H9 (cell line): ENCODE measurements at regions not wholly inside any gene's neighbourhood (a gene's known extent, or its start where the extent isn't known, plus 50 kb on each side); places are given as distances from the start of the nearest gene placed in this dataset.

Experiments used
- DNase-seq: peaks from one replicate; pipeline ENCODE4 v3.0.0-alpha.2; 2017
- H2AFZ ChIP-seq: one replicate; pipeline ENCODE4 v1.6.1; 2013; ENCODE audit warnings: mild to moderate bottlenecking, low read length, control low read depth, moderate library complexity
- H2AK5ac ChIP-seq: 2 replicates; pipeline ENCODE4 v1.6.1; 2013; ENCODE audit warnings: low read length, control low read depth, mixed read lengths; ENCODE audit not compliant: insufficient read length
- H2BK120ac ChIP-seq: one replicate; pipeline ENCODE4 v1.6.1; 2013; ENCODE audit warnings: low read depth, mild to moderate bottlenecking, low read length, control low read depth, inconsistent platforms; ENCODE audit not compliant: poor library complexity, severe bottlenecking
- H2BK12ac ChIP-seq: 2 replicates; pipeline ENCODE4 v1.6.1; 2013; ENCODE audit warnings: low read length, control low read depth, mixed read lengths, low read depth; ENCODE audit not compliant: insufficient read length
- H2BK15ac ChIP-seq: 2 replicates; pipeline ENCODE4 v1.6.1; 2013; ENCODE audit warnings: low read depth, low read length, control low read depth
- H2BK20ac ChIP-seq: one replicate; pipeline ENCODE4 v1.6.1; 2013; ENCODE audit warnings: low read depth, mild to moderate bottlenecking, low read length, control low read depth, inconsistent platforms; ENCODE audit not compliant: poor library complexity, severe bottlenecking
- H2BK5ac ChIP-seq: 2 replicates; pipeline ENCODE4 v1.6.1; 2013; ENCODE audit warnings: low read length, control low read depth, mixed read lengths; ENCODE audit not compliant: insufficient read length
- H3K14ac ChIP-seq: 2 replicates; pipeline ENCODE4 v1.6.1; 2013; ENCODE audit warnings: low read length, control low read depth; ENCODE audit not compliant: insufficient read depth
- H3K18ac ChIP-seq: 2 replicates; pipeline ENCODE4 v1.6.1; 2013; ENCODE audit warnings: low read depth, mild to moderate bottlenecking, mixed read lengths, low read length, control low read depth; ENCODE audit not compliant: insufficient read length
- H3K23ac ChIP-seq: 2 replicates; pipeline ENCODE4 v1.6.1; 2013; ENCODE audit warnings: low read length, control low read depth, mixed read lengths, low read depth; ENCODE audit not compliant: insufficient read length
- H3K23me2 ChIP-seq: 2 replicates; pipeline ENCODE4 v1.6.1; 2013; ENCODE audit warnings: low read depth, mild to moderate bottlenecking, mixed read lengths, low read length, control low read depth; ENCODE audit not compliant: insufficient read length, poor library complexity, severe bottlenecking
- H3K27ac ChIP-seq: 2 replicates; pipeline ENCODE4 v1.5.1; 2013; ENCODE audit warnings: low read length, control low read depth, mixed read lengths, low read depth; ENCODE audit not compliant: insufficient read length
- H3K27me3 ChIP-seq: 2 replicates; pipeline ENCODE4 v1.6.1; 2013; ENCODE audit warnings: low read length, control low read depth, inconsistent platforms; ENCODE audit not compliant: insufficient read depth
- H3K4ac ChIP-seq: 2 replicates; pipeline ENCODE4 v1.6.1; 2013; ENCODE audit warnings: low read depth, mild to moderate bottlenecking, control low read depth, inconsistent platforms, low read length, moderate library complexity
- H3K4me1 ChIP-seq: 2 replicates; pipeline ENCODE4 v1.6.1; 2013; ENCODE audit warnings: low read length, control low read depth, inconsistent platforms; ENCODE audit not compliant: insufficient read depth
- H3K4me2 ChIP-seq: 2 replicates; pipeline ENCODE4 v1.6.1; 2013; ENCODE audit warnings: low read length, control low read depth, mixed read lengths; ENCODE audit not compliant: insufficient read length, insufficient read depth
- H3K56ac ChIP-seq: 2 replicates; pipeline ENCODE4 v1.6.1; 2013; ENCODE audit warnings: low read depth, mild to moderate bottlenecking, mixed read lengths, low read length, control low read depth; ENCODE audit not compliant: insufficient read length
- H3K79me1 ChIP-seq: 2 replicates; pipeline ENCODE4 v1.6.1; 2013; ENCODE audit warnings: low read depth, mild to moderate bottlenecking, moderate library complexity, low read length, control low read depth, inconsistent platforms; ENCODE audit not compliant: insufficient read depth, poor library complexity, severe bottlenecking
- H3K79me2 ChIP-seq: 2 replicates; pipeline ENCODE4 v1.6.1; 2013; ENCODE audit warnings: low read length, control low read depth, inconsistent platforms; ENCODE audit not compliant: insufficient read depth
- H3K9ac ChIP-seq: 2 replicates; pipeline ENCODE4 v1.6.1; 2013; ENCODE audit warnings: low read length, control low read depth, mixed read lengths; ENCODE audit not compliant: insufficient read length; ENCODE audit errors: extremely low read depth
- H3K9me3 ChIP-seq: one replicate; pipeline ENCODE4 v1.6.1; 2013; ENCODE audit warnings: low read depth, low read length, inconsistent platforms; ENCODE audit not compliant: control insufficient read depth
- H3T11ph ChIP-seq: one replicate; pipeline ENCODE4 v1.6.1; 2013; ENCODE audit warnings: mild to moderate bottlenecking, low read length, control low read depth, inconsistent platforms
- H4K20me1 ChIP-seq: one replicate; pipeline ENCODE4 v1.6.1; 2013; ENCODE audit not compliant: control insufficient read depth, insufficient read length, insufficient read depth
- H4K5ac ChIP-seq: 2 replicates; pipeline ENCODE4 v1.6.1; 2013; ENCODE audit warnings: low read depth, mild to moderate bottlenecking, mixed read lengths, low read length, control low read depth; ENCODE audit not compliant: insufficient read length
- H4K8ac ChIP-seq: replicated peaks from 2 replicates; pipeline ENCODE4 v1.6.1; 2013; ENCODE audit warnings: low read length, control low read depth, mixed read lengths, low read depth; ENCODE audit not compliant: insufficient read length
- H4K91ac ChIP-seq: 2 replicates; pipeline ENCODE4 v1.6.1; 2013; ENCODE audit warnings: low read depth, mild to moderate bottlenecking, moderate library complexity, mixed read lengths, low read length, control low read depth; ENCODE audit not compliant: insufficient read length
- H3K27ac Mint-ChIP-seq, 3 experiments: 2 replicates in 2 of 3; 3 replicates in 1 of 3; pipeline ENCODE4 v1.8.0; 2020 to 2021; ENCODE audit warnings: mixed read lengths in 3 of 3, mild to moderate bottlenecking in 1 of 3, moderate library complexity in 1 of 3
- H3K27me3 Mint-ChIP-seq: 2 replicates; pipeline ENCODE4 v1.8.0; 2021; ENCODE audit warnings: low read depth, mild to moderate bottlenecking, moderate library complexity, mixed read lengths
- H3K36me3 Mint-ChIP-seq, 3 experiments: 2 replicates in 2 of 3; 3 replicates in 1 of 3; pipeline ENCODE4 v1.8.0; 2020 to 2021; ENCODE audit warnings: low read depth in 3 of 3, mixed read lengths in 3 of 3; ENCODE audit not compliant: insufficient read depth in 1 of 3
- H3K4me1 Mint-ChIP-seq, 2 experiments: 2 replicates each; pipeline ENCODE4 v1.8.0; 2020; ENCODE audit warnings: mixed read lengths in 2 of 2
- H3K4me3 Mint-ChIP-seq, 2 experiments: 2 replicates in 1 of 2; 3 replicates in 1 of 2; pipeline ENCODE4 v1.8.0; 2020 to 2021; ENCODE audit warnings: mild to moderate bottlenecking in 2 of 2, mixed read lengths in 2 of 2, moderate library complexity in 1 of 2
- H3K9me3 Mint-ChIP-seq, 2 experiments: 2 replicates in 1 of 2; 3 replicates in 1 of 2; pipeline ENCODE4 v1.8.0; 2020; ENCODE audit warnings: mild to moderate bottlenecking in 2 of 2, mixed read lengths in 2 of 2, moderate library complexity in 1 of 2
- WGBS: extraction: QIAGEN DNeasy Blood & Tissue Kit; methylation state at CpG from one replicate; pipeline ENCODE4 v1.1.7; 2013; ENCODE audit warnings: missing lambda C conversion rate, low lambda C conversion rate, mixed read lengths; ENCODE audit not compliant: insufficient read length; ENCODE audit errors: extremely low coverage; 5-methylcytosine and 5-hydroxymethylcytosine counted together
- TF ChIP-seq, protein P1 (sequence below): fragments of 200-600 bp; sonication (generic); conservative IDR thresholded peaks from 3 replicates; pipeline ENCODE4 v1.8.0; 2021; ENCODE audit warnings: antibody characterized with exemption, mild to moderate bottlenecking

DNA sequence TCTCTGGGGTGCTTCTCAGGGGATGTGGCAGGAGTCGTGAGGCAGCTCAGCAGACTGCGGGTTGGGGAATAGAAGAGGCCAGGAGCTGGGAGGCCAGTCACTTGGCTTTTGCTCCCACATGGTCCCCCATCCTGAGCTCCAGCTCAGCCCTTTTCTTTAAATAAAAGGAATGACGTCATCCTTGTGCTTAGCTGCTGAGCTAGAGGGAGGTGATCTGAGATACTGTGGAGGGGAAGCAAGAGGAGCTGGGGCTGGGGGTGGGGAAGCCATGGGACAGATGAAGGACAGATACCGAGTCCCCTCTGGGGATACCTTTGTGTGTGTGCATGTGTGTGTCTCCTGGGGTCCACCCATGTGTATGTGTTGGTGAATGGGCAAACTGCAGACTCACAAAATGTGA lies 89.0 kb upstream of the ARAP3 start:
- TF ChIP-seq, protein P1, sequence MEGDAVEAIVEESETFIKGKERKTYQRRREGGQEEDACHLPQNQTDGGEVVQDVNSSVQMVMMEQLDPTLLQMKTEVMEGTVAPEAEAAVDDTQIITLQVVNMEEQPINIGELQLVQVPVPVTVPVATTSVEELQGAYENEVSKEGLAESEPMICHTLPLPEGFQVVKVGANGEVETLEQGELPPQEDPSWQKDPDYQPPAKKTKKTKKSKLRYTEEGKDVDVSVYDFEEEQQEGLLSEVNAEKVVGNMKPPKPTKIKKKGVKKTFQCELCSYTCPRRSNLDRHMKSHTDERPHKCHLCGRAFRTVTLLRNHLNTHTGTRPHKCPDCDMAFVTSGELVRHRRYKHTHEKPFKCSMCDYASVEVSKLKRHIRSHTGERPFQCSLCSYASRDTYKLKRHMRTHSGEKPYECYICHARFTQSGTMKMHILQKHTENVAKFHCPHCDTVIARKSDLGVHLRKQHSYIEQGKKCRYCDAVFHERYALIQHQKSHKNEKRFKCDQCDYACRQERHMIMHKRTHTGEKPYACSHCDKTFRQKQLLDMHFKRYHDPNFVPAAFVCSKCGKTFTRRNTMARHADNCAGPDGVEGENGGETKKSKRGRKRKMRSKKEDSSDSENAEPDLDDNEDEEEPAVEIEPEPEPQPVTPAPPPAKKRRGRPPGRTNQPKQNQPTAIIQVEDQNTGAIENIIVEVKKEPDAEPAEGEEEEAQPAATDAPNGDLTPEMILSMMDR, result no peak
- no peak overlapping the region for H3T11ph ChIP-seq
- H3K4me1 ChIP-seq, result no peaks in the 10 kb centered on the region
- no peaks in the 10 kb centered on the region for H3K23me2 ChIP-seq
- peaks cover 0 to 4% of the 10 kb centered on the region in 2 experiments; a peak in 2 of 5 replicates for H3K9me3 Mint-ChIP-seq
- H2BK5ac ChIP-seq, result no peak overlapping the region
- H2AFZ ChIP-seq, result no peak overlapping the region
- no peak overlapping the region for H3K27ac ChIP-seq
- no peak overlapping the region for H4K5ac ChIP-seq
- no peak overlapping the region for H2BK20ac ChIP-seq
- no peak overlapping the region for H3K4ac ChIP-seq
- no peak overlapping the region for H2AK5ac ChIP-seq
- no peak overlapping the region for H2BK15ac ChIP-seq
- no peaks in the 10 kb centered on the region for H3K79me2 ChIP-seq
- no peak overlapping the region for H3K56ac ChIP-seq
- peaks cover 23% of the 10 kb centered on the region for H3K27me3 Mint-ChIP-seq
- no peak overlapping the region for H3K23ac ChIP-seq
- DNase-seq, result no peak
- no CpG with 5 or more reads among the region's 4 CpGs for WGBS
- H3K4me3 Mint-ChIP-seq, result no peak overlapping the region; a peak in 1 of 5 replicates
- H3K4me2 ChIP-seq, result no peak overlapping the region
- H3K9ac ChIP-seq, result no peak overlapping the region
- H3K9me3 ChIP-seq, result no peaks in the 10 kb centered on the region
- no peak overlapping the region for H3K14ac ChIP-seq
- H3K4me1 Mint-ChIP-seq, result peaks cover 24 to 42% of the 10 kb centered on the region in 2 experiments
- H3K79me1 ChIP-seq, result no peaks in the 10 kb centered on the region
- no peak overlapping the region for H3K18ac ChIP-seq
- no peak overlapping the region for H4K91ac ChIP-seq
- H2BK120ac ChIP-seq, result no peak overlapping the region
- no peaks in the 10 kb centered on the region for H3K27me3 ChIP-seq
- H3K36me3 Mint-ChIP-seq, result peaks cover 0 to 6% (median 4%) of the 10 kb centered on the region in 3 experiments; a peak in 3 of 7 replicates
- H4K8ac ChIP-seq, result no peak overlapping the region
- no peaks in the 10 kb centered on the region for H4K20me1 ChIP-seq
- no peak overlapping the region for H2BK12ac ChIP-seq
- no peak overlapping the region for H3K27ac Mint-ChIP-seq
